ENCODE measurements at regions not wholly inside any gene's neighbourhood (a gene's known extent, or its start where the extent isn't known, plus 50 kb on each side); places are given as distances from the start of the nearest gene placed in this dataset.
"Not testable (repeated sequence)": the region's sequence is repeated elsewhere in the genome, so short reads cannot be mapped to it uniquely, and the experiment has no call there.

GRCh38 chr1:104476126-104476525 is 726.4 kb downstream of the AMY1C start:
- DNase-seq: no peak

- DNase-seq: no peak
Measured at GRCh38 chr1:104488296-104489015, 738.8 kb downstream of the AMY1C start.

- no peak for DNase-seq
Measured at GRCh38 chr1:104526158-104526795, 776.6 kb downstream of the AMY1C start.

- DNase-seq: no peak
Measured at GRCh38 chr1:104531990-104532389, 782.3 kb downstream of the AMY1C start.

GRCh38 chr1:104574620-104575019 is 824.9 kb downstream of the AMY1C start:
- no peak for DNase-seq

- DNase-seq: no peak
Measured at GRCh38 chr1:104592926-104593325, 843.2 kb downstream of the AMY1C start.

GRCh38 chr1:104593413-104594187 is 843.9 kb downstream of the AMY1C start:
- DNase-seq: no peak

- no peak for DNase-seq
Measured at GRCh38 chr1:104617474-104617873, 867.8 kb downstream of the AMY1C start.

GRCh38 chr1:104621221-104621620 is 871.5 kb downstream of the AMY1C start:
- DNase-seq: no peak

- DNase-seq: no peak
Measured at GRCh38 chr1:104624538-104624937, 874.8 kb downstream of the AMY1C start.

- DNase-seq: no peak
Measured at GRCh38 chr1:104629589-104629988, 879.9 kb downstream of the AMY1C start.

GRCh38 chr1:104630567-104631149 is 881.0 kb downstream of the AMY1C start:
- DNase-seq: no peak

GRCh38 chr1:104636581-104636980 is 886.9 kb downstream of the AMY1C start:
- DNase-seq: peak in 1 of 2 experiments; percentile 25

- DNase-seq: no peak
Measured at GRCh38 chr1:104646233-104646632, 896.5 kb downstream of the AMY1C start.

GRCh38 chr1:104648269-104648691 is 898.6 kb downstream of the AMY1C start:
- peak in 1 of 2 experiments; percentile 45 for DNase-seq

GRCh38 chr1:104664374-104664773 is 914.7 kb downstream of the AMY1C start:
- not testable (repeated sequence) for DNase-seq

- DNase-seq: no peak
Measured at GRCh38 chr1:104665300-104665699, 915.6 kb downstream of the AMY1C start.

GRCh38 chr1:104671684-104672353 is 922.1 kb downstream of the AMY1C start:
- no peak for DNase-seq

- DNase-seq: no peak
Measured at GRCh38 chr1:104699433-104699832, 949.7 kb downstream of the AMY1C start.

GRCh38 chr1:104702731-104703130 is 953.0 kb downstream of the AMY1C start:
- DNase-seq: no peak

GRCh38 chr1:104706631-104707147 is 957.0 kb downstream of the AMY1C start:
- DNase-seq: peak; percentile 24 to 60

- no peak for DNase-seq
Measured at GRCh38 chr1:104718752-104719151, 969.1 kb downstream of the AMY1C start.

GRCh38 chr1:104720741-104721140 is 971.0 kb downstream of the AMY1C start:
- no peak for DNase-seq

All from SW 1271 (cell line).